Transverse colon (tissue), 4 donors: ENCODE measurements at regions not wholly inside any gene's neighbourhood (a gene's known extent, or its start where the extent isn't known, plus 50 kb on each side); places are given as distances from the start of the nearest gene placed in this dataset.

Source experiments
- DNase-seq: peaks from one replicate; pipeline ENCODE4 v3.0.0-alpha.2; 2019
- H3K27ac ChIP-seq, 4 donors: fragments of 200-600 bp; sonication (generic); 2 replicates each; pipeline ENCODE4 v1.5.1; 2016 to 2018; ENCODE audit warnings: inconsistent platforms in 4 of 4
- H3K27me3 ChIP-seq: fragments of 200-600 bp; sonication (generic); 2 replicates; pipeline ENCODE4 v1.5.1; 2017; ENCODE audit warnings: inconsistent platforms
- H3K36me3 ChIP-seq, 4 donors: fragments of 200-600 bp; sonication (generic); 2 replicates each; pipeline ENCODE4 v1.5.1; 2017 to 2019; ENCODE audit warnings: inconsistent platforms in 4 of 4
- H3K4me1 ChIP-seq, 4 donors: fragments of 200-600 bp; sonication (generic); 2 replicates each; pipeline ENCODE4 v1.5.1; 2017 to 2020; ENCODE audit warnings: inconsistent platforms in 4 of 4
- H3K4me3 ChIP-seq, 4 donors: fragments of 200-600 bp; sonication (generic); 1 replicate in 1 of 4; 2 replicates in 3 of 4; pipeline versions ENCODE4 v1.5.1 to v1.6.1; 2017 to 2019; ENCODE audit warnings: inconsistent platforms in 4 of 4
- H3K9me3 ChIP-seq, 2 donors: fragments of 200-600 bp; sonication (generic); 2 replicates each; pipeline ENCODE4 v1.5.1; 2017 to 2019; ENCODE audit warnings: inconsistent platforms in 2 of 2
- EP300 ChIP-seq: sonication (generic); formaldehyde crosslinking; IDR thresholded peaks from one replicate; pipeline ENCODE4 v1.6.1; 2017; ENCODE audit warnings: antibody characterized with exemption, low read depth
- POLR2A ChIP-seq: fragments of 450-650 bp; IDR thresholded peaks from one replicate; pipeline ENCODE4 v1.6.1; 2016; ENCODE audit warnings: antibody characterized with exemption, mild to moderate bottlenecking, moderate library complexity
- POLR2AphosphoS5 ChIP-seq, 3 donors: sonication (generic); formaldehyde crosslinking; IDR thresholded peaks; one replicate each; pipeline ENCODE4 v1.6.1; 2016; ENCODE audit warnings: antibody characterized with exemption in 3 of 3
- WGBS, 2 donors: methylation state at CpG; one replicate each; pipeline ENCODE4 v1.1.5; 2018; ENCODE audit warnings: low coverage in 1 of 2; 5-methylcytosine and 5-hydroxymethylcytosine counted together
- in situ Hi-C, 4 donors: fragments of 200-750 bp; cut with MboI; loops; one replicate each; pipeline versions ENCODE4 v1.15.0 to v1.15.1; 2017; ENCODE audit warnings: low sequenced_read_pairs in 3 of 4, low pct_ligation_motif_present in 1 of 4, low pct_unique_long_range_greater_than_20kb in 1 of 4
- intact Hi-C: fragments of 100-400 bp; cut with DNase I; formaldehyde crosslinking; loops from one replicate; pipeline ENCODE4 v1.15.1; 2023; ENCODE audit warnings: low total_unique reads
- TF ChIP-seq, protein P1 (sequence below), 5 experiments: fragments of 200-600 bp in 3 of 5; fragments of 450-650 bp in 2 of 5; sonication (generic) in 3 of 5; IDR thresholded peaks; 1 replicate in 2 of 5; 2 replicates in 3 of 5; pipeline ENCODE4 v1.5.1; 2016 to 2017; ENCODE audit warnings: antibody characterized with exemption in 5 of 5, inconsistent platforms in 3 of 5, mild to moderate bottlenecking in 2 of 5, moderate library complexity in 1 of 5

DNA sequence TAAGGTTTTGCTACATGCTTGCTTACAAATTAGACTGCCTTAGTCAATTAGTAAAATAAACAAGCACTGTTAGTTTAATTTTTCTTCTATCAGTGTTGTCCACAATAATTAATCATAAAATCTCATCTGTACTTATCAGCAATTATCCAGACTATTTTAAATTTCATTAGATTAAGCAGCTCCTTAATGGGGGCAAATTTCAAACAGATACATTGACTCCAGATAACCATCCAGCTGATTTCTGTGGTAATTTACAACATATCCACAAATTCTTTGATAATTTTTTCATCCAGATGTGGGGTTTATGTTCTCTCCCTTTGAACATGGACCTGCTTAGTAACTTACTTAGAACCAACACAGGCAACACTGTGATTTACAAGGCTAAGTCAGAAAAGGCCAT, 170.4 kb upstream of the CWC22 start:
- Histone ChIP-seq H3K36me3 (no peaks in the 10 kb centered on the region), H3K4me1 (no peaks in the 10 kb centered on the region)
- in situ Hi-C loops, result no loop called here

DNA sequence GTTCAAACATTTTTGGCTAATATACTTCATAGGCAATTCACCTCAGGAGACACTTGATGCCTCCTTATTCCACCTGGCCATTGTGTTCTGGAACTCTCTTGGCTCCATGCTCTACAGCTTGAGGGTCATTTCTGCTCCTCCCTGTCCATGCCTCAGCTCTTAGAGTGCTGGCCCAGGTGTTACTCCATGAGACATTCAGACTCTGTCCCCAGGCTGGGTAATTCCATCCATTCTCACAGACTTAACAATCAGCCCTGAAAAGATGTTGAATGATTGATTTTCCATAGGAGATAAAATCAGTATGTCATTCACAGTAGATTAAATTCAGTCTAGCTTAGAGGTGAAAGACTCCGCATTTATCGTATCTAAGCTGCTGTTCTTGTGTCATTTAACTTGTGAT, 168.6 kb upstream of the CWC22 start:
- TF ChIP-seq EP300 (no peak), POLR2A (no peak), POLR2AphosphoS5 (IDR thresholded peaks at IDR 0.05) (no peak)
- TF ChIP-seq, protein P1, sequence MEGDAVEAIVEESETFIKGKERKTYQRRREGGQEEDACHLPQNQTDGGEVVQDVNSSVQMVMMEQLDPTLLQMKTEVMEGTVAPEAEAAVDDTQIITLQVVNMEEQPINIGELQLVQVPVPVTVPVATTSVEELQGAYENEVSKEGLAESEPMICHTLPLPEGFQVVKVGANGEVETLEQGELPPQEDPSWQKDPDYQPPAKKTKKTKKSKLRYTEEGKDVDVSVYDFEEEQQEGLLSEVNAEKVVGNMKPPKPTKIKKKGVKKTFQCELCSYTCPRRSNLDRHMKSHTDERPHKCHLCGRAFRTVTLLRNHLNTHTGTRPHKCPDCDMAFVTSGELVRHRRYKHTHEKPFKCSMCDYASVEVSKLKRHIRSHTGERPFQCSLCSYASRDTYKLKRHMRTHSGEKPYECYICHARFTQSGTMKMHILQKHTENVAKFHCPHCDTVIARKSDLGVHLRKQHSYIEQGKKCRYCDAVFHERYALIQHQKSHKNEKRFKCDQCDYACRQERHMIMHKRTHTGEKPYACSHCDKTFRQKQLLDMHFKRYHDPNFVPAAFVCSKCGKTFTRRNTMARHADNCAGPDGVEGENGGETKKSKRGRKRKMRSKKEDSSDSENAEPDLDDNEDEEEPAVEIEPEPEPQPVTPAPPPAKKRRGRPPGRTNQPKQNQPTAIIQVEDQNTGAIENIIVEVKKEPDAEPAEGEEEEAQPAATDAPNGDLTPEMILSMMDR (IDR thresholded peaks at IDR 0.05), result no peak
- Histone ChIP-seq H3K27me3 (no peaks in the 10 kb centered on the region), H3K36me3 (no peaks in the 10 kb centered on the region), H3K27ac (no peak overlapping the region), H3K9me3 (no peaks in the 10 kb centered on the region), H3K4me3 (no peak overlapping the region), H3K4me1 (no peaks in the 10 kb centered on the region)
- in situ Hi-C loops, result no loop called here
- intact Hi-C loops, result no loop called here
- 94 to 100% methylated on average over 2 of the region's 2 CpGs for WGBS, 2 donors
- DNase-seq, result no peak

More for the DNA sequence above, 170.4 kb upstream of the CWC22 start:
- H3K4me3 ChIP-seq, result no peak overlapping the region
- intact Hi-C loops, result no loop called here
- H3K27ac ChIP-seq, result no peak overlapping the region
- DNase-seq, result no peak
- TF ChIP-seq, protein P1 (IDR thresholded peaks at IDR 0.05), result no peak
- TF ChIP-seq POLR2AphosphoS5 (IDR thresholded peaks at IDR 0.05) (no peak), EP300 (no peak), POLR2A (no peak)
- no peaks in the 10 kb centered on the region for H3K9me3 ChIP-seq
- no peaks in the 10 kb centered on the region for H3K27me3 ChIP-seq

DNA sequence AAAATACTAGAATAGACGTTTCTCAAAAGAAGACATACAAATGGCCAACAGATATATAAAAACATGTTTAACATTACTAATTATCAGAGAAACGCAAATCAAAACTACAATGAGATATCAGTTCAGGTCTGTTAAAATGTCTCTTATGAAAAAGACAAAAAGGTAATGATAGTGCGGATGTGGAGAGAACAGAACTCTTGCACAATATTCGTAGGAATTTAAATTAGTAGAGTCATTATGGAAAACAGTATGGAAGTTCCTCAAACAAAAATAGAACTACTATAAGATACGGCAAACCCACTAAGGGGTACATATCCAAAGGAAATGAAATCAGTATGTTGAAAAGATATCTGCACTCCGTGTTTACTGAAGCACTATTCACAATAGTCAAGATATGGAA, 167.5 kb upstream of the CWC22 start:
- TF ChIP-seq, protein P1 (IDR thresholded peaks at IDR 0.05), result no peak
- H3K4me1 ChIP-seq, result no peaks in the 10 kb centered on the region

DNA sequence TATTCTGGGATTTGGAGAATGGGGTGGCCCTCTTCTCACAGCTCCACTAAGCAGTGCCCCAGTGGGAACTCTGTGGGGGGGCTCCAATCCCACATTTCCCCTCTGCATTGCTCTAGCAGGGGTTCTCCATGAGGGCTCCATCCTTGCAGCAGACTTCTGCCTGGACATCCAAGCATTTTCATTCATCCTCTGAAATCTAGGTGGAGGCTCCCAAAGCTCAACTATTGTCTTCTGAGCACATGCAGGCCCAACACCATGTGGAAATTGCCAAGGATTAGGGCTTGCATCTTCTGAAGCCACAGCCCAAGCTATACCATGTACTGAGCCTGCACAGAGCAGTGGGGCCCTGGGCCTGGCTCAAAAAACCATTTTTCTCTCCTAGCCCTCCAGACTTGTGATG, 162.4 kb upstream of the CWC22 start:
- H3K9me3 ChIP-seq, result peaks cover 0 to 15% of the 10 kb centered on the region in 2 donors
- in situ Hi-C loops, result no loop called here

More for the DNA sequence above, 167.5 kb upstream of the CWC22 start:
- intact Hi-C loops (no loop called here), in situ Hi-C loops (no loop called here)
- Histone ChIP-seq H3K9me3 (peaks cover 0 to 4% of the 10 kb centered on the region in 2 donors), H3K27me3 (no peaks in the 10 kb centered on the region), H3K27ac (no peak overlapping the region), H3K4me3 (no peak overlapping the region), H3K36me3 (no peaks in the 10 kb centered on the region)
- 84 to 87% methylated on average over 6 of the region's 6 CpGs for WGBS, 2 donors
- no peak for DNase-seq

More for the DNA sequence above, 162.4 kb upstream of the CWC22 start:
- Histone ChIP-seq H3K27ac (no peak overlapping the region), H3K36me3 (no peaks in the 10 kb centered on the region), H3K4me1 (no peaks in the 10 kb centered on the region), H3K27me3 (no peaks in the 10 kb centered on the region), H3K4me3 (no peak overlapping the region)
- no peak for DNase-seq
- intact Hi-C loops, result no loop called here
- TF ChIP-seq, protein P1 (IDR thresholded peaks at IDR 0.05), result no peak
